Epithelial cell of proximal tubule (primary cell): ENCODE measurements at regions not wholly inside any gene's neighbourhood (a gene's known extent, or its start where the extent isn't known, plus 50 kb on each side); places are given as distances from the start of the nearest gene placed in this dataset.

Source experiments
- DNase-seq: peaks from one replicate; pipeline ENCODE4 v3.0.0-alpha.2; 2011; ENCODE audit warnings: low read depth
- H3K4me3 ChIP-seq: 2 replicates; pipeline ENCODE4 v1.5.1; 2011; ENCODE audit warnings: low read depth, mild to moderate bottlenecking, low read length
- CTCF ChIP-seq: conservative IDR thresholded peaks from 2 replicates; pipeline ENCODE4 v1.5.1; 2012; ENCODE audit warnings: low read depth, mild to moderate bottlenecking, low read length

- no peak for TF ChIP-seq CTCF
- no peak for DNase-seq
- no peak overlapping the region for H3K4me3 ChIP-seq
Measured at GRCh38 chr7:135811506-135811905, 62.9 kb upstream of the FAM180A start.

GRCh38 chr7:135808206-135808605 is 59.6 kb upstream of the FAM180A start:
- no peak for TF ChIP-seq CTCF
- H3K4me3 ChIP-seq = no peak overlapping the region
- DNase-seq = no peak

GRCh38 chr7:135803143-135803542 is 54.5 kb upstream of the FAM180A start:
- H3K4me3 ChIP-seq = no peak overlapping the region
- DNase-seq = no peak
- no peak for TF ChIP-seq CTCF

- no peak for DNase-seq
- no peak for TF ChIP-seq CTCF
- H3K4me3 ChIP-seq = no peak overlapping the region
Measured at GRCh38 chr7:135802697-135803096, 54.1 kb upstream of the FAM180A start.

- TF ChIP-seq CTCF = no peak
- DNase-seq = no peak
- no peak overlapping the region for H3K4me3 ChIP-seq
Measured at GRCh38 chr7:135801877-135802276, 53.3 kb upstream of the FAM180A start.

GRCh38 chr7:135801045-135801693 is 52.6 kb upstream of the FAM180A start:
- no peak overlapping the region for H3K4me3 ChIP-seq
- peak; percentile 32 for DNase-seq
- peak; percentile 92 for TF ChIP-seq CTCF

- no peak overlapping the region for H3K4me3 ChIP-seq
- no peak for TF ChIP-seq CTCF
- no peak for DNase-seq
Measured at GRCh38 chr7:135800560-135800959, 51.9 kb upstream of the FAM180A start.
